Activated T-cell treated with anti-CD3 and anti-CD28 coated beads for 48 hours (primary cell): ENCODE measurements at regions not wholly inside any gene's neighbourhood (a gene's known extent, or its start where the extent isn't known, plus 50 kb on each side); places are given as distances from the start of the nearest gene placed in this dataset.
"Not testable (repeated sequence)": the region's sequence is repeated elsewhere in the genome, so short reads cannot be mapped to it uniquely, and the experiment has no call there.

Experiments used
- DNase-seq: peaks from one replicate; pipeline ENCODE4 v3.0.0-alpha.2; 2020; ENCODE audit warnings: low read depth

DNA sequence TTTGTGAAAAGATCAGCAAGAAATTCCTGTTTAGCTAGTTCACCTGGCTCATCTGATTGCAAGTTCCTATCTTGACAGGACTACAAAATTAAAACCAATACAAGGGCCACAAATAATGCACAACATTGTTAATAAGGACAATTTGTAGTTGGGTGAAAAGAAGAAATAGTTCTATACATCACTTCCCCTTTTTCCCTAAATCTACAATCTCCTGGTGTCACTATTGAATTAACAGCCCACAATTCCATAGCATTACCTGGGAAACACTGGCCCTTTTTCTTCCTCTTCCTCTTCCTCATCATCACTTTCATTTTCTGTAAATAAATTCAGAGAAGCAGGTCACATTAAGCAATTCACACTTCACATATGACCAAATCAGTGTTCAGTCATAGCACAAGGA lies 366.9 kb downstream of the FAM72C start:
- no peak for DNase-seq

DNA sequence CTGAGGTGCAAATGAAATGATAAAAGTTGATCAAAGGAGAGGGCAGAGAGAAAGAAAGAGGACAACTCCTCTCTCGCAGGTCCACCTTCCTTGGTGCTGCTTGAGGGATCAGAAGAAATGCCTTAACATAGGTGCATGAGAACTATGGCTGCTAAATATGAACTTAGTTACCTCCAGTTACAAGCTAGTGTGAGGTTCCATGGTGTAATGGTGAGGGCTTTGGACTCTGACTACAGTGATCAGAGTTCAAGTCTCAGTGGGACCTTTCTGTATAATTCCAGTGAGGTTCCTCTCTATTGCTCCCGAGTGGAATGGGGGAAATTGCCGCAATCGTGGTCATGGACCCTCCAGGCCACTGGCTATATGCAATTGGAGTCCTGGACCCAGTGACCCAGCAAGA lies 387.3 kb downstream of the FAM72C start:
- no peak for DNase-seq

DNA sequence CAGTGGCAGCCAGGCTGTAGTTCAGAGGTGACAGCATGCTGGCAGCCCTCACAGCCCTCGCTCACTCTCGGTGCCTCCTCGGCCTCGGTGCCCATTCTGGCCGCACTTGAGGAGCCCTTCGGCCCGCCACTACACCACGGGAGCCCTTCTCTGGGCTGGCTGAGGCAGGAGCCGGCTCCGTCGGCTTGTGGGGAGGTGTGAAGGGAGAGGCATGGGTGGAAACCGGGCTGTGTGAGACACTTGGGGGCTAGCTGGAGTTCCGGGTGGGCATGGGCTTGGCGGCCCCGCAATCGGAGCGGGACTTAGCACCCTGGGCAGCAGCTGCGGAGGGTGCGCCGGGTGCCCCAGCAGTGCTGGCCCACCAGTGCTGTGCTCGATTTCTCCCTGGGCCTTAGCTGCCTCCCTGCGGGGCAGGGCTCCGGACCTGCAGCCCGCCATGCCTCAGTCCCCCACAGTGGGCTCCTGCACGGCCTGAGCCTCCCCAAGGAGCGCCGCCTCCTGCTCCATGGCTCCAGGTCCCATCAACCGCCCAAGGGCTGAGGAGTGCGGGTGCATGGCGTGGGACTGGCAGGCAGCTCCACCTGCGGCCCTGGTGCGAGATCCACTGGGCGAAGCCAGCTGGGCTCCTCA lies 396.8 kb downstream of the FAM72C start:
- DNase-seq: no peak

DNA sequence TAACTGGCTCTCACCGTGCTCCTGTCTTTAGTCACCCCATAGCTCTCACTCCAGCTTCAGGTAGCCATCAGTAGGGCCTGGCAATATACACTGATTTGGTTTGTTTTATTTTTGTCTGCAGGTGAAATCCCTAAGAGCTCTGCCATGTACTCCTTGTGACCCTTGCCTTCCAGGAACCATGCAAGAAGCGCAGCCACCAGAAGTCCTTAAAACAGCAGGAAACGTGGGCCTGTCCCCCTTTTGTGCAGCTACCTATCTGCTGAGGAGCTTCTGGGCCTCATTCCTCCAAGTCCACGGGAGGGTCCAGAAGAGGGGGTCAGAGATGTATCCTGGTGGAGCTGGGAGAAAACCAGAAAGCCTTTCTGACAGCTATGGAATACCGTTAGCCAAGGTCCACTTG lies 399.1 kb downstream of the FAM72C start:
- not testable (repeated sequence) for DNase-seq

DNA sequence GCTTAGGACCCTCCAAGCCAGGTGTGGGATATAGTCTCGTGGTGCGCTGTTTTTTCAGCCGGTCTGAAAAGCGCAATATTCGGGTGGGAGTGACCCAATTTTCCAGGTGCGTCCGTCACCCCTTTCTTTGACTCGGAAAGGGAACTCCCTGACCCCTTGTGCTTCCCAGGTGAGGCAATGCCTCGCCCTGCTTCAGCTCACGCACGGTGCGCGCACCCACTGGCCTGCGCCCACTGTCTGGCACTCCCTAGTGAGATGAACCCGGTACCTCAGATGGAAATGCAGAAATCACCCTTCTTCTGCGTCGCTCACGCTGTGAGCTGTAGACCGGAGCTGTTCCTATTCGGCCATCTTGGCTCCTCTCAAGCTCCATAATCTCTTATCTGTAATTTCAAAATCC lies 408.0 kb downstream of the FAM72C start:
- not testable (repeated sequence) for DNase-seq

DNA sequence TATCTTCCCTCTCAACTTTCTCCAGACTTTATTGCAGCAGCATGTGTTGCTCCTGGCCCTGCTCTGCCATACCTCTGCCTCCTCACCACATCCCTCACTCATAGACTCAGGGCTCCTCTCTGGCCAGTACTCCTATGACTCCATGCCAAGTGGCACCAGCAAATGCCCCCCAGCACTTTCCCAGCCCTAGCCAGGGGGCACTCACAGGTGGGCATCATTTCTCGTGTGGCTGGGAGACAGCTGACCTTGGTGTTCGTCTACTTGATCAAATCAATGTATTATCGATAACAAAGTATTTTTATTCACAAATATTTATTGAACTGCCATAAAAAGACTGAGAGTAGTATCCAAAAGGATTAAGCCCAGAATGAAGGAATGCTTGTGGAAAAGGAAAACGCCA lies 418.2 kb downstream of the FAM72C start:
- no peak for DNase-seq

DNA sequence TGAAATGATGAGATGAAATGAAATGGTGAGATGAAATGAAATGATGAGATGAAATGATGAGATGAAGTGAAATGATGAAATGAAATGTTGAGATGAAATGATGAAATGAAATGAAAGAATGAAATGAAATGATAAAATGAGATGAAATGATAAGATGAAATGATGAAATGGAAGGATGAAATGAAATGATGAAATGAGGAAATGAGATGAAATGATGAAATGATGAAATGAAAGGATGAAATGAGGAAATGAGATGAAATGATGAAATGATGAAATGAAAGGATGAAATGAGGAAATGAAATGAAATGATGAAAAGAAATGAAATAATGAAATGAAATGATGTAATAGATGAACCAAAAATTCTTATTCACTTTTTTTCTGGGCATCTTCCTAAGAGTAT lies 467.1 kb downstream of the FAM72C start:
- not testable (repeated sequence) for DNase-seq

DNA sequence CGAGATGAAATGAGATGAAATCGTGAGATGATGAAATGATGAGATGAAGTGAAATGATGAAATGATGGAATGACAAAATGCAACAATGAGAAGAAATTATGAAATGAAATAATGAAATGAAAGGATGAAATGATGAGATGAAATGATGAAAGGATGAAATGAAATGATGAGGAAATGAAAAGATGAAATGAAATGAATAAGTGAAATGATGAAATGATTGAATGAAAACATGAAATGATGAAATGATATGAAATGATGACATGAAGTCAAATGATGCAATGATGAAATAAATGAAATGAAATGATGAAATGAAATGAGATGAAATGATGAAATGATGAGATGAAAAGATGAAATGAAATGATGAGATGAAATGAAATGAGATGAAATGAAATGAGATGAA lies 467.7 kb downstream of the FAM72C start:
- DNase-seq: not testable (repeated sequence)

DNA sequence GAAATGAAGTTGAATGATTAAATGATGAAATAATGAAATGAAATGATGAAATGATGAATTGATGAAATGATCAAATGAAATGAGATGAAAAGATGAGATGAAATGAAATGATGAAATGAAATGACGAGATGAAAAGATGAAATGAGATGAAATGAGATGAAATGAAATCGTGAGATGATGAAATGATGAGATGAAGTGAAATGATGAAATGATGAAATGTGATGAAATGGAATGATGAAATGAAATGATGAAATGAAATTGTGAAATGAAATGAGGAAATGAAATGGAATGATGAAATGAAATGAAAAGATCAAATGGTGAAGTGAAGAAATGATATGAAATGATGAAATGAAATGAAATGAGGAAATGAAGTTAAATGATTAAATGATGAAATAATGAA lies 468.7 kb downstream of the FAM72C start:
- not testable (repeated sequence) for DNase-seq

DNA sequence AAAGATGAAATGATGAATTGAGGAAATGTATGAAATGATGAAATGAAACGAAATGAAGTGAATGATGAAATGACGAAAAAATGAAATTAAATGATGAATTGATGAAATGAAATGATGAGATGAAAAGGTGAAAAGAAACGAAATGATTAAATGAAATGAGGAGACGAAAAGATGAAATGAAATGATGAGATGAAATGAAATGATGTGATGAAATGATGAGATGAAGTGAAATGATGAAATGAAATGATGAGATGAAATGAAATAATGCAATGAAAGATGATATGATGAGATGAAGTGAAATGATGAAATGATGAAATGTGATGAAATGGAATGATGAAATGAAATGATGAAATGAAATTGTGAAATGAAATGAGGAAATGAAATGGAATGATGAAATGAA lies 469.7 kb downstream of the FAM72C start:
- not testable (repeated sequence) for DNase-seq

DNA sequence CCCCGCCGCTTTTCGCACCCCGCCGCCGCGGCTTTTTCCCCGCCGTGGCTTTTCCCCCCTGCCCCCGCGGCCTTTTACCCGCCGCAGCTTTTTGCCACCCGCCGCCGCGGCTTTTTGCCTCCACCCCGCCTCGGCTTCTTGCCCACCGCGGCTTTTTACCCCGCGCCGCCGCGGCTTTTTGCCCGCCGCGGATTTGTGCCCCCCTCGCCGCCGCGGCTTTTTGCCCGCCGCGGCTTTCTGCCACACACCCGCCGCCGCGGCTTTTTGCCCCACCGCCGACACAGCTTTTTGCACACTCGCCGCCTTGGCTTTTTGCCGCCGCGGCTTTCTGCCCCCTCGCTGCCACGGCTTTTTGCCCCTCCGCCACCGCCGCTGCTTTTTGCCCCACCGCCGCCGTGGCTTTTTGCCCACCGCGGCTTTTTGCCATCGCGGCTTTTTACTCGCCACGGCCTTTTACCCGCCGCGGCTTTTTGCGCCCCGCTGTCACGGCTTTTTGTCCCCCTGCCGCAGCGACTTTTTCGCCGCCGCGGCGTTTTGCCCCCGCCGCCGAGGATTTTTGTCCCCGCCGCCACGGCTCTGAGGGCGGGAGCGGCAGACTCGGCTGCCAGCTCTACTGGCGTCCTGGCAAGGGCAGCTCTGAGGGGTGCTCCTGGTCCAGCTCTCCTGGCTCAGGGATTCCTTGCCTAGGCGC lies 473.6 kb downstream of the FAM72C start:
- not testable (repeated sequence) for DNase-seq

DNA sequence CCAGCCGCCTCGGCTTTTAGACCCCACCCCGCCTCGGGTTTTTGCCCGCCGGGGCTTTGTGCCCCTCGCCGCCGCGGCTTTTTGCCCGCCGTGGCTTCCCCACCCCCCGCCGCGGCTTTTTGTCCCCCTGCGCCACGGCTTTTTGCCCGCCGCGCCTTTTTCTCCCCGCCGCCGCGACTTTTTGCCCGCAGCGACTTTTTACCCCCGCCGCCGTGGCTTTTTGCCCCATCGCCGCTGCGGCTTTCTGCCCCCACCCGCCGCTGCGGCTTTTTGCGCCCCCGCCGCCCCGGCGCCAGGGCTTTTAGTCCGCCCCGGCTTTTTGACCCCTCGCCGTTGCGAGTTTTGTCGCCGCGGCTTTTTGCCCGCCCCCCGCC lies 474.4 kb downstream of the FAM72C start:
- no peak for DNase-seq

DNA sequence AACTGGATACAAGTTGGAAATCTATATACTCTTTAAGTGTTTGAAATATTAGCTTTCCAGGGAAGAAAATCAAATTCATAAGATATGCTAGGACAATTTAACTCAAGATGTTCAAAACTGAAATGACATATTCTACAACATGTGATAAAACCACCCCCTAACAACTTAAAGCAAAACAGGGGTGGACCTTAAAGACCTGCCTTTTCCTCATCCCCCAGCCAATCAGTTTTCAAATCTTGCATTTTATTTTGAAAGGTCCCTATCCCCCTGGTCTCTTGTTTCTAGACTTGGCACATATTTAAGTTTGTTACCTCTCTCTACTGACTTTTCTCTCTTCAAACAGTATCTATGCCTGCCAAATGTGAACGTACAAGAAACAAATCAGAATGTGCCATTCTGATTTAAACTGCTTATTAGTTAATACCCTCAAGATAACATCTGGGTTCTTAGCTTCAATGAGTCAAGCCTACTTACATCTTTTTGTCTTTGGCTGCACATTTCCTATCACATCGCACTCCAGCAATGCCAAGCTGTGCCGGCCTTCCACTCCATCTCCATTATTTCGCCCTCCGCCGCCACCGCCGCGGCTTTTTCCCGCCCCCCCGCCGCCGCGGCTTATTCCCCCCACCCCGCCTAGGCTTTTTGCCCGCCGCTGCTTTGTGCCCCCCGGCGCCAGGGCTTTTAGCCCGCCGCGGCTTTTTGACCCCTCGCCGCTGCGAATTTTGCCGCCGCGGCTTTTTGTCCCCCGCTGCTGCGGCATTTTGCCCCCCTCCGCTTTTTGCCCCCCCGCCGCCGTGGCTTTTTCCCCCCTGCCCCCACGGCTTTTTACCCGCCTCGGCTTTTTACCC lies 475.0 kb downstream of the FAM72C start:
- not testable (repeated sequence) for DNase-seq
